NB4 (cell line): ENCODE measurements at regions not wholly inside any gene's neighbourhood (a gene's known extent, or its start where the extent isn't known, plus 50 kb on each side); places are given as distances from the start of the nearest gene placed in this dataset.

Experiments used
- DNase-seq: peaks from one replicate; pipeline ENCODE4 v3.0.0; 2010; ENCODE audit warnings: low read depth
- H3K4me3 ChIP-seq: one replicate; pipeline ENCODE4 v1.5.1; 2011; ENCODE audit warnings: mild to moderate bottlenecking, low read depth, low read length, moderate library complexity
- CTCF ChIP-seq: IDR thresholded peaks from one replicate; pipeline ENCODE4 v1.5.1; 2012; ENCODE audit warnings: low read depth, low read length
- MAX ChIP-seq: IDR thresholded peaks from 2 replicates; pipeline ENCODE4 v1.6.1; 2011; ENCODE audit warnings: low read depth, low read length
- MYC ChIP-seq: IDR thresholded peaks from 2 replicates; pipeline ENCODE4 v1.6.1; 2011; ENCODE audit warnings: low read depth, low read length
- POLR2A ChIP-seq: IDR thresholded peaks from 2 replicates; pipeline ENCODE4 v1.6.1; 2011; ENCODE audit warnings: mild to moderate bottlenecking; ENCODE audit not compliant: insufficient read length; ENCODE audit errors: extremely low read depth

- no peak for TF ChIP-seq MAX
- no peak for DNase-seq
- no peak overlapping the region for H3K4me3 ChIP-seq
Measured at GRCh38 chr9:105087910-105088898, 156.2 kb upstream of the SLC44A1 start.

- TF ChIP-seq MAX (no peak), MYC (no peak), POLR2A (no peak), CTCF (no peak)
- DNase-seq: no peak
- no peak overlapping the region for H3K4me3 ChIP-seq
Measured at GRCh38 chr9:105089874-105090273, 154.6 kb upstream of the SLC44A1 start.

GRCh38 chr9:105091004-105091640 lies 153.3 kb upstream of the SLC44A1 start:
- no peak for DNase-seq
- TF ChIP-seq CTCF: no peak
- TF ChIP-seq MAX: no peak
- TF ChIP-seq POLR2A: no peak
- no peak for TF ChIP-seq MYC

GRCh38 chr9:105093685-105094084 lies 150.8 kb upstream of the SLC44A1 start:
- no peak overlapping the region for H3K4me3 ChIP-seq
- DNase-seq: no peak
- TF ChIP-seq CTCF: no peak
- TF ChIP-seq MYC: no peak
- TF ChIP-seq MAX: no peak
- TF ChIP-seq POLR2A: no peak

More at GRCh38 chr9:105091004-105091640, 153.3 kb upstream of the SLC44A1 start:
- H3K4me3 ChIP-seq: no peak overlapping the region

GRCh38 chr9:105098370-105098769 lies 146.1 kb upstream of the SLC44A1 start:
- H3K4me3 ChIP-seq: no peak overlapping the region
- TF ChIP-seq POLR2A (no peak), MYC (no peak), CTCF (no peak), MAX (no peak)
- DNase-seq: no peak

- TF ChIP-seq POLR2A: no peak
- no peak for DNase-seq
- H3K4me3 ChIP-seq: no peak overlapping the region
Measured at GRCh38 chr9:105103776-105104175, 140.7 kb upstream of the SLC44A1 start.
